Stimulated activated memory B cell treated with anti-CD40 and anti-IgM and Interleukin-4, amounts not matched to agents 10 μg/mL and 1 μg/mL and 100 μg/mL, for 72 hours (primary cell): ENCODE measurements at regions not wholly inside any gene's neighbourhood (a gene's known extent, or its start where the extent isn't known, plus 50 kb on each side); places are given as distances from the start of the nearest gene placed in this dataset.
A peak's percentile ranks its signal among the peaks of the same experiment; 100 is the strongest.

ENCODE experiments used
- ATAC-seq: fragments of 150-1000 bp; cut with Tn5 transposase; 2 replicates; pipeline ENCODE4 v1.10.0; 2021
- H3K27ac Mint-ChIP-seq: one replicate; pipeline ENCODE4 v1.8.0; 2022; ENCODE audit warnings: mild to moderate bottlenecking, mixed read lengths
- H3K27me3 Mint-ChIP-seq: one replicate; pipeline ENCODE4 v1.8.0; 2022; ENCODE audit warnings: mixed read lengths
- H3K36me3 Mint-ChIP-seq: one replicate; pipeline ENCODE4 v1.8.0; 2022; ENCODE audit warnings: mixed read lengths
- H3K4me1 Mint-ChIP-seq: one replicate; pipeline ENCODE4 v1.8.0; 2022; ENCODE audit warnings: mixed read lengths
- H3K4me3 Mint-ChIP-seq: one replicate; pipeline ENCODE4 v1.8.0; 2022; ENCODE audit warnings: mild to moderate bottlenecking, moderate library complexity, mixed read lengths
- H3K9me3 Mint-ChIP-seq: one replicate; pipeline ENCODE4 v1.8.0; 2022; ENCODE audit warnings: mixed read lengths

DNA sequence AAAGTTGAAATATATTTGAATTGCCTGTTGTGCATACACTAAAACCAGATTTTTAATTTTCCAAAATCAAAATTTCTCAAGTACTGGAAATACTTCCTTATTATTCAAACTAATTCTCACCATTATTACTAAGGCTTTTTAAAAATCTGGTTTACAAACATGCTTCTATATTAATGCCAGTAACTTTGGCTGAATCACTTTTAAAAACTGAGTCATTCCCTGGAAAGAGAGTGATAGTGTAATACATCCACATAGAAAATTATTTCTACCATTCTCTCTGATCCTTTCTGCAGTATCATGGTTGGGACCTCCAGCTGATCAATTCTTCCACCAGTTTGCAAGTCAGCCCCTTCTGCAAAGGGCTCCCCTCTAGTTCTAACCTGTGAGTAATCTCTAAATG is 165.3 kb upstream of the FAM241A start:
- no peak overlapping the region for H3K27ac Mint-ChIP-seq
- H3K36me3 Mint-ChIP-seq, result no peaks in the 10 kb centered on the region
- no peak for ATAC-seq
- H3K27me3 Mint-ChIP-seq, result peaks cover 39% of the 10 kb centered on the region
- H3K9me3 Mint-ChIP-seq, result peaks cover 8% of the 10 kb centered on the region
- no peak overlapping the region for H3K4me3 Mint-ChIP-seq
- H3K4me1 Mint-ChIP-seq, result no peaks in the 10 kb centered on the region

DNA sequence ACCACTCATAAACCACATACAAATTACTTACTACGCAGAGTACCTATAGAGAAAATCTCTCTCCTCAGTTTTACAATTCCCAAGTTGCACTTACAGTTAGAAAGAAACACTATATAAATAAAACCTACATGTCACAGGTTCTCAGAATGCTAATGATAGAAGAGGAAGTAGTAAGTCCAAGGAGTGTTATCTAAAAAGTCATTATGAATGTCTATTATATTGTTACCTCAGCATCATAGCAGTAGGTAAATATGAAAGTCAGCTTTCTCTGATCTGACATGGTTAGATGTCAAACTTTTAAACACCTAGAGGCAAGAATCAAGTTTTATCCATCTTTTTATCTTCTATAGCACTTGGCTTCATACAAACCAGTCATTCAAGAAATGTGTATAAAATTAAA is 163.2 kb upstream of the FAM241A start:
- Mint-ChIP-seq H3K4me3 (no peak overlapping the region), H3K4me1 (no peaks in the 10 kb centered on the region), H3K27ac (no peak overlapping the region), H3K36me3 (no peaks in the 10 kb centered on the region), H3K9me3 (peaks cover under 1% of the 10 kb centered on the region), H3K27me3 (peaks cover 20% of the 10 kb centered on the region)
- ATAC-seq, result no peak

DNA sequence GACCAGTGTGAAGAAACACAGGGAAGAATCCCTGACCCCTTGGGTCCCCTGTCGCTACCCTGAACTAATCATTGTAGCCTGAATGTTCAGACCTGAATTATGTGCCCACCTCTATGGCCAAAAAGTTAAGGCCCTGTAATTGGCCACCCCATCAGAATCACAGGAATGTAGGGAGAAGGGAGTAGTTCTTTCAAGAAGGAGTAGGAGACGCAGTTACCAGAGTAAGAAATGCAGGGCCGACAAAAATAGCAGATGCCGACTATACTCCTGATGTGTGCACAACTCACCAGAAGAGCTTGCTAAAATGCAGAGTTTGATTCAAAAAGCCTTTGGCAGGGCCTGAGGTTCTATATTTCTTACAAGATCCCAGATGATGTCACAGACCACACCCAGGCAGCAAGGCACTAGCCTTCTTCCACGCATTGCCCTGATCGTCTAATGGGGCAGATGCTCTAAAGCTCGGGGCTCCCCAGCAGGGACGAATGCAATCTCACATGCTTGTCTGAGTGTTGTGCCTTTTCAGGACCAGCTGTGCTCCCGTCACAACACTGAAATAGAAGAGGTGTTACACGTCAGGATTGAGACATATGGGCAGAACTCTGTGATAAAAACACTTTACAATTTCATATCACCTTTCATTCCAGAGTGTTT is 161.0 kb upstream of the FAM241A start:
- Mint-ChIP-seq H3K27ac (no peak overlapping the region), H3K36me3 (no peaks in the 10 kb centered on the region), H3K27me3 (no peaks in the 10 kb centered on the region), H3K4me1 (no peaks in the 10 kb centered on the region), H3K9me3 (no peaks in the 10 kb centered on the region), H3K4me3 (no peak overlapping the region)
- no peak for ATAC-seq

GRCh38 chr4:111985426-111985825 is 159.8 kb upstream of the FAM241A start:
- H3K27me3 Mint-ChIP-seq, result no peaks in the 10 kb centered on the region
- no peaks in the 10 kb centered on the region for H3K4me1 Mint-ChIP-seq
- H3K4me3 Mint-ChIP-seq, result no peak overlapping the region
- ATAC-seq, result no peak
- no peaks in the 10 kb centered on the region for H3K36me3 Mint-ChIP-seq
- H3K27ac Mint-ChIP-seq, result no peak overlapping the region
- no peaks in the 10 kb centered on the region for H3K9me3 Mint-ChIP-seq

- Mint-ChIP-seq H3K36me3 (no peaks in the 10 kb centered on the region), H3K27me3 (no peaks in the 10 kb centered on the region), H3K9me3 (no peaks in the 10 kb centered on the region), H3K27ac (no peak overlapping the region), H3K4me1 (peaks cover 4% of the 10 kb centered on the region), H3K4me3 (no peak overlapping the region)
- ATAC-seq, result no peak
These were observed 159.2 kb upstream of the FAM241A start for GRCh38 chr4:111986095-111986494.

- Mint-ChIP-seq H3K27me3 (peaks cover 10% of the 10 kb centered on the region), H3K27ac (no peak overlapping the region), H3K4me1 (peaks cover 18% of the 10 kb centered on the region), H3K4me3 (no peak overlapping the region), H3K36me3 (no peaks in the 10 kb centered on the region), H3K9me3 (no peaks in the 10 kb centered on the region)
- ATAC-seq, result no peak
These were observed 156.7 kb upstream of the FAM241A start for GRCh38 chr4:111988514-111988913.

- Mint-ChIP-seq H3K4me3 (no peak overlapping the region), H3K36me3 (no peaks in the 10 kb centered on the region), H3K27ac (no peak overlapping the region), H3K4me1 (peaks cover 18% of the 10 kb centered on the region), H3K9me3 (no peaks in the 10 kb centered on the region), H3K27me3 (peaks cover 10% of the 10 kb centered on the region)
- no peak for ATAC-seq
These were observed 155.4 kb upstream of the FAM241A start for GRCh38 chr4:111989817-111990216.

DNA sequence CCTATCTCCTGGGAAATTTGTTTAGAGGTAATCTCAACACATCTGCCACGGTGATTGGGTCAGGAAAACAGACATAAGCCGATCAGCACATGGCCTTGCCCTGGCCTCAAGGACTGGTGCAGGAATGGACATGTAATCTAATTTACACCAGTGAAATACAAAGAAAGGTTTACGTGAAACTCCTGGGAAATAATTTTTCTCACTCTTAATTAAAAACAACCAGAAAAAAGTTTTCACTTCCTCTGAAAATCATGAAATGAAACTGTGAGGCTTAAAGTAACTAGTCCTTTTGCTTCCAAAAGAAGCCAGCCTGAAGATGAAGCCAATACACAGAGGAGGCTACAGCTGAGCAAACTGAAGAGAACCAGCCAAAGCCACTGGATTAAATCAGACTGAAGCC is 154.1 kb upstream of the FAM241A start:
- Mint-ChIP-seq H3K27me3 (peaks cover 18% of the 10 kb centered on the region), H3K27ac (no peak overlapping the region), H3K4me1 (peaks cover 18% of the 10 kb centered on the region), H3K36me3 (no peaks in the 10 kb centered on the region), H3K9me3 (no peaks in the 10 kb centered on the region), H3K4me3 (no peak overlapping the region)
- ATAC-seq, result peak; percentile 84

- Mint-ChIP-seq H3K9me3 (no peaks in the 10 kb centered on the region), H3K4me3 (no peak overlapping the region), H3K27me3 (peaks cover 24% of the 10 kb centered on the region), H3K36me3 (no peaks in the 10 kb centered on the region), H3K4me1 (peaks cover 18% of the 10 kb centered on the region), H3K27ac (no peak overlapping the region)
- peak; percentile 53 for ATAC-seq
These were observed 153.5 kb upstream of the FAM241A start for GRCh38 chr4:111991797-111992196.

DNA sequence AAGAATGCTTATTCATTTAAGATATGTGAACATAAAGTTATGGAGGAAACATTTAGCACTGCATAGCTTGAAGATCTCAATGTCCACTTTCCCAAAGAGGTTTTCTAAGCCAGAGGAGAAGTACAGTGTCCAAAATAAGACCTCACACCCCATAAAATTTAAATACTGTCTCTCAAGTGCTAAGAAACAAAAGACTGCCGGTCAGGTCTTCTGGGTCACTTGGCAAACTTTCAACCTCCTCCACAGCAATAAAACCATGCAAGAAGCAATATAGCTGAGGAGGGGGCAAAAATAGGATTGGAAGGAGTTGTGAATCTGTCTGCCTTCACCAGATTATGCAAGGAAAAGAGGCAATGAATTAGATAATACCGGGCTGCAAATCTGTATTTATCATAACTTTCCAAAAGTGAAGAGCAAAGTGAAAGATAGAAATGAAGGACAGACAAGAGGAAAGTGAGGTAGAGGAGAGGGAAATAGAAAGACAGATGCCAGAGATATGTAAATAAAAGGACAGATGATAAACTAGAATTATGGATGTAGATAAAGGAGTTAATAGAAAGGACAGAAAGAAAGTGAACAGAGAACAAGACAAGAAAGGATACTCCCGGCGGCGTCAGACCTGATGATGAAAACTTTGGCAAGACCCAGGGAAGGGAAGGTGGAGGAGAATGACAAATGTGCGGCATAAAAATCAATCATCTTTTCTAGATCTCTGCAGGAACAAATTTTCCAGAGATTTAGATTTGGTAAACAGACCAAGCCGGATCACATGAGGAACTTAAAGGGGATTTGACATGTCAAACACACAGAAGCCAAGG is 152.7 kb upstream of the FAM241A start:
- Mint-ChIP-seq H3K27ac (peak overlapping the region; percentile 6), H3K27me3 (peaks cover 28% of the 10 kb centered on the region), H3K36me3 (no peaks in the 10 kb centered on the region), H3K9me3 (no peaks in the 10 kb centered on the region), H3K4me3 (no peak overlapping the region), H3K4me1 (peaks cover 18% of the 10 kb centered on the region)
- no peak for ATAC-seq

GRCh38 chr4:111994392-111994791 is 150.9 kb upstream of the FAM241A start:
- Mint-ChIP-seq H3K9me3 (peaks cover 4% of the 10 kb centered on the region), H3K27me3 (peaks cover 30% of the 10 kb centered on the region), H3K36me3 (peaks cover 5% of the 10 kb centered on the region), H3K4me3 (no peak overlapping the region), H3K27ac (no peak overlapping the region), H3K4me1 (peaks cover 18% of the 10 kb centered on the region)
- no peak for ATAC-seq

DNA sequence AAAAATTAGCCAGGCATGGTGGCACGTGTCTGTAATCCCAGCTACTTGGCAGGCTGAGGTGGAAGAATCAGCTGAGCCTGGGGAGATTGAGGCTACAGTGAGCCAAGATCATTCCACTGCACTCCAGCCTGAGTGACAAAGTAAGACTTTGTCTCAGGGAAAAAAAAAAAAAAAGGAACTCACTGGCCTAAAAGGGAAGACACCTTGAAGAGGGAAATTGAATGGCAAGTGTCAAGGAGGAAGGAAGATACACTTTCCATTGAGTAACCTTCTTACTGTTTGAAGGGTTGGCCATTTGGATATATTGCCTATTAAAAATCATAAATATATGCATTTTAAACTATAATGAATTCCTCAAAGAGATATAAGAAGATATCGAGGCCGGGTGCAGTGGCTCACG is 147.5 kb upstream of the FAM241A start:
- no peak for ATAC-seq
- Mint-ChIP-seq H3K9me3 (peaks cover 4% of the 10 kb centered on the region), H3K4me3 (no peak overlapping the region), H3K27me3 (peaks cover 24% of the 10 kb centered on the region), H3K27ac (no peak overlapping the region), H3K4me1 (peaks cover 2% of the 10 kb centered on the region), H3K36me3 (peaks cover 5% of the 10 kb centered on the region)

GRCh38 chr4:111999801-112000200 is 145.5 kb upstream of the FAM241A start:
- Mint-ChIP-seq H3K9me3 (peaks cover 4% of the 10 kb centered on the region), H3K4me1 (no peaks in the 10 kb centered on the region), H3K36me3 (peaks cover 5% of the 10 kb centered on the region), H3K27me3 (peaks cover 21% of the 10 kb centered on the region), H3K4me3 (no peak overlapping the region), H3K27ac (no peak overlapping the region)
- ATAC-seq, result no peak

GRCh38 chr4:112001041-112001440 is 144.2 kb upstream of the FAM241A start:
- Mint-ChIP-seq H3K36me3 (peaks cover 5% of the 10 kb centered on the region), H3K9me3 (peaks cover 4% of the 10 kb centered on the region), H3K4me1 (no peaks in the 10 kb centered on the region), H3K4me3 (no peak overlapping the region), H3K27ac (no peak overlapping the region), H3K27me3 (peaks cover 14% of the 10 kb centered on the region)
- no peak for ATAC-seq

GRCh38 chr4:112002248-112002661 is 143.0 kb upstream of the FAM241A start:
- Mint-ChIP-seq H3K27me3 (peaks cover 5% of the 10 kb centered on the region), H3K4me3 (no peak overlapping the region), H3K9me3 (peaks cover 4% of the 10 kb centered on the region), H3K36me3 (peaks cover 5% of the 10 kb centered on the region), H3K4me1 (no peaks in the 10 kb centered on the region), H3K27ac (no peak overlapping the region)
- no peak for ATAC-seq
